H1 (cell line): ENCODE measurements at regions not wholly inside any gene's neighbourhood (a gene's known extent, or its start where the extent isn't known, plus 50 kb on each side); places are given as distances from the start of the nearest gene placed in this dataset.

ENCODE experiments used
- CTCF ChIA-PET: fragments of 300-600 bp; sonication (Branson Sonifier 250); formaldehyde crosslinking; loops from one replicate; lab custom pipeline; 2021; ENCODE audit not compliant: partially characterized antibody; lab: Charles Lee
- POLR2A ChIA-PET: fragments of 300-600 bp; sonication (Branson Sonifier 250); formaldehyde crosslinking; loops from one replicate; lab custom pipeline; 2021; ENCODE audit warnings: inconsistent platforms; ENCODE audit not compliant: partially characterized antibody; lab: Charles Lee
- DNase-seq, 2 experiments: peaks; one replicate each; pipeline versions ENCODE4 v3.0.0 to v3.0.0-alpha.2; 2010 to 2022; ENCODE audit warnings: low spot score in 2 of 2, low read depth in 1 of 2, mixed read lengths in 1 of 2
- FAIRE-seq: peaks from 2 replicates; lab custom pipeline; 2011; peaks lifted over from hg19 to GRCh38; lab: Jason Lieb, UNC
- H2AFZ ChIP-seq: 2 replicates; pipeline ENCODE4 v1.8.1; 2012; ENCODE audit warnings: low read length, inconsistent platforms
- H2AK5ac ChIP-seq: 2 replicates; pipeline ENCODE4 v1.6.1; 2013; ENCODE audit warnings: low read depth, low read length
- H2BK120ac ChIP-seq: replicated peaks from 2 replicates; pipeline ENCODE3; 2013; ENCODE audit warnings: low read depth, low read length, inconsistent platforms
- H2BK12ac ChIP-seq: 2 replicates; pipeline ENCODE4 v1.6.1; 2013; ENCODE audit warnings: low read depth, low read length
- H2BK15ac ChIP-seq: 2 replicates; pipeline ENCODE4 v1.6.1; 2013; ENCODE audit warnings: low read length
- H2BK20ac ChIP-seq: 2 replicates; pipeline ENCODE4 v1.6.1; 2013; ENCODE audit warnings: low read length
- H2BK5ac ChIP-seq: 2 replicates; pipeline ENCODE4 v1.6.1; 2013; ENCODE audit warnings: low read depth, low read length
- H3K14ac ChIP-seq: 2 replicates; pipeline ENCODE4 v1.6.1; 2013; ENCODE audit warnings: inconsistent platforms; ENCODE audit not compliant: insufficient read length
- H3K18ac ChIP-seq: 2 replicates; pipeline ENCODE4 v1.6.1; 2013; ENCODE audit warnings: low read length; ENCODE audit errors: extremely low read depth
- H3K23ac ChIP-seq: 2 replicates; pipeline ENCODE4 v1.6.1; 2013; ENCODE audit warnings: inconsistent platforms; ENCODE audit not compliant: insufficient read length
- H3K23me2 ChIP-seq: 2 replicates; pipeline ENCODE4 v1.6.1; 2013; ENCODE audit warnings: low read depth, low read length
- H3K27ac ChIP-seq: 2 replicates; pipeline ENCODE4 v1.6.1; 2011; ENCODE audit warnings: low read depth, low read length, inconsistent platforms
- H3K27me3 ChIP-seq, 4 experiments: replicated peaks in 1 of 4; 1 replicate in 1 of 4; 2 replicates in 3 of 4; pipeline versions ENCODE4 v1.6.1 to v1.8.1; 2011 to 2013; ENCODE audit warnings: low read length in 3 of 4, mild to moderate bottlenecking in 3 of 4, inconsistent platforms in 2 of 4, mixed read lengths in 2 of 4, moderate library complexity in 1 of 4; ENCODE audit not compliant: control insufficient read depth in 3 of 4, insufficient read depth in 3 of 4; ENCODE audit errors: extremely low read depth in 1 of 4
- H3K36me3 ChIP-seq, 4 experiments: 2 replicates each; pipeline versions ENCODE4 v1.6.1 to v1.8.1; 2011 to 2013; ENCODE audit warnings: mild to moderate bottlenecking in 4 of 4, low read length in 3 of 4, moderate library complexity in 2 of 4, control low read depth in 1 of 4, inconsistent platforms in 1 of 4; ENCODE audit not compliant: insufficient read depth in 4 of 4, control insufficient read depth in 2 of 4
- H3K4ac ChIP-seq: replicated peaks from 2 replicates; pipeline ENCODE3; 2013; ENCODE audit warnings: low read length, low read depth, mixed read lengths, inconsistent platforms; ENCODE audit not compliant: insufficient read length
- H3K4me1 ChIP-seq, 4 experiments: replicated peaks in 1 of 4; 1 replicate in 1 of 4; 2 replicates in 3 of 4; pipeline versions ENCODE4 v1.6.1 to v1.8.1; 2011 to 2013; ENCODE audit warnings: low read length in 3 of 4, inconsistent platforms in 2 of 4, mixed read lengths in 1 of 4; ENCODE audit not compliant: insufficient read depth in 4 of 4, control insufficient read depth in 3 of 4
- H3K4me2 ChIP-seq, 2 experiments: 2 replicates each; pipeline versions ENCODE4 v1.6.1 to v1.8.1; 2011 to 2013; ENCODE audit warnings: low read depth in 2 of 2, low read length in 2 of 2, control low read depth in 1 of 2, inconsistent platforms in 1 of 2, mild to moderate bottlenecking in 1 of 2; ENCODE audit not compliant: insufficient read depth in 1 of 2
- H3K4me3 ChIP-seq, 4 experiments: fragments of 200-600, 300-600 bp in 1 of 4; sonication (generic), shearing (Covaris generic), sonication (Bioruptor Twin) in 1 of 4; 2 replicates each; pipeline versions ENCODE4 v1.5.1 to v1.8.1; 2011 to 2016; ENCODE audit warnings: low read length in 4 of 4, low read depth in 3 of 4, control low read depth in 2 of 4, inconsistent platforms in 2 of 4, mild to moderate bottlenecking in 2 of 4, mixed read lengths in 1 of 4, moderate library complexity in 1 of 4; ENCODE audit not compliant: insufficient read depth in 2 of 4; ENCODE audit errors: extremely low read depth in 1 of 4
- H3K56ac ChIP-seq: replicated peaks from 2 replicates; pipeline ENCODE3; 2013; ENCODE audit warnings: low read depth, mild to moderate bottlenecking, mixed read lengths, low read length, inconsistent platforms; ENCODE audit not compliant: insufficient read length
- H3K79me1 ChIP-seq: 2 replicates; pipeline ENCODE4 v1.6.1; 2013; ENCODE audit warnings: low read depth, low read length, control low read depth
- H3K79me2 ChIP-seq, 2 experiments: 2 replicates each; pipeline versions ENCODE4 v1.6.1 to v1.8.1; 2012 to 2013; ENCODE audit warnings: low read length in 2 of 2, mild to moderate bottlenecking in 2 of 2, inconsistent platforms in 1 of 2; ENCODE audit not compliant: insufficient read depth in 2 of 2, control insufficient read depth in 1 of 2
- H3K9ac ChIP-seq, 4 experiments: replicated peaks in 1 of 4; 1 replicate in 1 of 4; 2 replicates in 3 of 4; pipeline versions ENCODE4 v1.6.1 to v1.8.1; 2011 to 2013; ENCODE audit warnings: low read depth in 3 of 4, low read length in 3 of 4, control low read depth in 2 of 4, mild to moderate bottlenecking in 2 of 4, moderate library complexity in 2 of 4, inconsistent platforms in 1 of 4; ENCODE audit errors: extremely low read depth in 1 of 4
- H3K9me3 ChIP-seq, 2 experiments: 2 replicates each; pipeline versions ENCODE4 v1.6.1 to v1.8.1; 2012 to 2013; ENCODE audit warnings: mild to moderate bottlenecking in 2 of 2, moderate library complexity in 2 of 2, control low read depth in 1 of 2, inconsistent platforms in 1 of 2, low read depth in 1 of 2, low read length in 1 of 2, mixed read lengths in 1 of 2; ENCODE audit not compliant: insufficient read depth in 2 of 2
- H4K20me1 ChIP-seq, 2 experiments: replicated peaks in 1 of 2; 2 replicates each; pipeline versions ENCODE3 to v1.8.1; 2011 to 2013; ENCODE audit warnings: inconsistent platforms in 2 of 2, low read length in 2 of 2, mild to moderate bottlenecking in 1 of 2; ENCODE audit not compliant: insufficient read depth in 2 of 2, control insufficient read depth in 1 of 2
- H4K5ac ChIP-seq: 2 replicates; pipeline ENCODE4 v1.6.1; 2013; ENCODE audit warnings: low read length, low read depth, mixed read lengths, inconsistent platforms; ENCODE audit not compliant: insufficient read length
- H4K8ac ChIP-seq: 2 replicates; pipeline ENCODE4 v1.8.0; 2013; ENCODE audit warnings: mild to moderate bottlenecking, moderate library complexity, low read length, inconsistent platforms; ENCODE audit not compliant: insufficient read depth; ENCODE audit errors: extremely low read depth
- H4K91ac ChIP-seq: replicated peaks from 2 replicates; pipeline ENCODE3; 2013; ENCODE audit warnings: low read length, mixed read lengths, inconsistent platforms; ENCODE audit not compliant: insufficient read length
- ASH2L ChIP-seq: fragments of 200-600, 300-600 bp; sonication (generic); IDR thresholded peaks from one replicate; pipeline ENCODE4 v1.7.1; 2017; ENCODE audit warnings: low read length
- BACH1 ChIP-seq: IDR thresholded peaks from 2 replicates; pipeline ENCODE4 v1.6.1; 2012; ENCODE audit warnings: low read length, improper control_type of control experiment
- CBX5 ChIP-seq: fragments of 300-800, 300-1000 bp; sonication (generic); IDR thresholded peaks from 2 replicates; pipeline ENCODE4 v1.7.1; 2016; ENCODE audit warnings: antibody characterized with exemption, low read length, low read depth
- CBX8 ChIP-seq: fragments of 300-800, 300-1000 bp; sonication (generic); IDR thresholded peaks from 2 replicates; pipeline ENCODE4 v1.7.1; 2016; ENCODE audit warnings: low read depth, low read length, borderline replicate concordance
- CTBP2 ChIP-seq: IDR thresholded peaks from 2 replicates; pipeline ENCODE4 v1.7.0; 2011; ENCODE audit warnings: borderline replicate concordance, mild to moderate bottlenecking, moderate library complexity, mixed read lengths, low read length; ENCODE audit not compliant: insufficient read depth, insufficient read length
- FOSL1 ChIP-seq: IDR thresholded peaks from 2 replicates; pipeline ENCODE4 v1.6.1; 2011; ENCODE audit warnings: mild to moderate bottlenecking, low read depth, low read length, moderate library complexity; ENCODE audit not compliant: insufficient read depth
- HDAC2 ChIP-seq, 2 experiments: fragments of 300-600 bp in 1 of 2; sonication (generic) in 1 of 2; IDR thresholded peaks; 2 replicates each; pipeline ENCODE4 v1.6.1; 2011 to 2012; ENCODE audit warnings: low read depth in 2 of 2, low read length in 2 of 2, mild to moderate bottlenecking in 2 of 2, moderate library complexity in 2 of 2, borderline replicate concordance in 1 of 2, inconsistent platforms in 1 of 2
- MAFK ChIP-seq: IDR thresholded peaks from 2 replicates; pipeline ENCODE4 v1.6.1; 2012; ENCODE audit warnings: low read depth, mild to moderate bottlenecking, improper control_type of control experiment, low read length
- TCF12 ChIP-seq: IDR thresholded peaks from 2 replicates; pipeline ENCODE4 v1.6.1; 2011; ENCODE audit warnings: low read depth, mild to moderate bottlenecking, low read length
- YY1 ChIP-seq: IDR thresholded peaks from 2 replicates; pipeline ENCODE4 v1.6.1; 2011; ENCODE audit warnings: low read depth, mild to moderate bottlenecking, low read length
- WGBS, 2 experiments: shearing (Covaris generic) in 1 of 2; methylation state at CpG; one replicate each; pipeline versions ENCODE4 v1.1.6 to v1.1.7; 2013 to 2015; ENCODE audit warnings: low lambda C conversion rate in 2 of 2, mixed read lengths in 2 of 2, inconsistent platforms in 1 of 2, low coverage in 1 of 2, missing lambda C conversion rate in 1 of 2; ENCODE audit not compliant: insufficient replicate concordance in 2 of 2, insufficient coverage in 1 of 2, insufficient read length in 1 of 2; ENCODE audit errors: extremely low coverage in 1 of 2, missing lambda C conversion rate in 1 of 2; 5-methylcytosine and 5-hydroxymethylcytosine counted together
- TF ChIP-seq, protein P1 (sequence below): IDR thresholded peaks from 2 replicates; pipeline ENCODE4 v1.6.1; 2012; ENCODE audit warnings: inconsistent platforms
- TF ChIP-seq, protein P2 (sequence below): IDR thresholded peaks from 2 replicates; pipeline ENCODE4 v1.6.1; 2012; ENCODE audit warnings: low read length, inconsistent platforms

DNA sequence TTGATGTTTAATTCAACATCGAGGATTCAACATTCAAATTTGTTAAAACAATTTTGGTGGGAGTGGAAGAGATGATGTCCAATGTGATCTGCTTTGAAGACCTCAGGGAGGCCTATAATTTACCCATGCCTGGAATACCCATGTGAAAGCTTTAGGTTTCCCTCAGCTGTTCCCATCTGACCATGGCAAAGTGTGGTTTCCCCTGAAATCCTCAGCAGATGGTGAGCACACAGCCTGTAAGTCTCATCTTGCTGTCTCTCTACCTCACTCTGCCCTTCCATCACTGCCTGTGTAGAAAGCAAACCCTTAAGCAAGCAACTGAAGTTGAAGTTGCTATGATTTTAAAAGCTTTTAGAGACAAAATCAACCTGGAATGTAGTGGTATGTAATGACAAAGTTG, 80.1 kb upstream of the ATF3 start:
- CTCF ChIA-PET: interaction anchor here (0.9 to 2.7 kb wide), 6 partner anchors 9 to 137 kb away, joined by 3 to 14 read pairs (median 5); no protein-coding TSS in a partner anchor
- H3K4me2 ChIP-seq: no peak overlapping the region
- no peak for TF ChIP-seq MAFK
- TF ChIP-seq TCF12: no peak
- no peak for TF ChIP-seq FOSL1
- TF ChIP-seq ASH2L: no peak
- TF ChIP-seq CBX5: no peak
- TF ChIP-seq CBX8: no peak
- TF ChIP-seq YY1: no peak
- TF ChIP-seq, protein P1, sequence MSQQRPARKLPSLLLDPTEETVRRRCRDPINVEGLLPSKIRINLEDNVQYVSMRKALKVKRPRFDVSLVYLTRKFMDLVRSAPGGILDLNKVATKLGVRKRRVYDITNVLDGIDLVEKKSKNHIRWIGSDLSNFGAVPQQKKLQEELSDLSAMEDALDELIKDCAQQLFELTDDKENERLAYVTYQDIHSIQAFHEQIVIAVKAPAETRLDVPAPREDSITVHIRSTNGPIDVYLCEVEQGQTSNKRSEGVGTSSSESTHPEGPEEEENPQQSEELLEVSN: no peak
- TF ChIP-seq BACH1: no peak
- TF ChIP-seq CTBP2: no peak
- TF ChIP-seq HDAC2 (IDR thresholded peaks at IDR 0.05; ENCODE audit: borderline replicate concordance in 1 of 2, low read depth in 2 of 2, low read length in 2 of 2): no peak
- TF ChIP-seq, protein P2, sequence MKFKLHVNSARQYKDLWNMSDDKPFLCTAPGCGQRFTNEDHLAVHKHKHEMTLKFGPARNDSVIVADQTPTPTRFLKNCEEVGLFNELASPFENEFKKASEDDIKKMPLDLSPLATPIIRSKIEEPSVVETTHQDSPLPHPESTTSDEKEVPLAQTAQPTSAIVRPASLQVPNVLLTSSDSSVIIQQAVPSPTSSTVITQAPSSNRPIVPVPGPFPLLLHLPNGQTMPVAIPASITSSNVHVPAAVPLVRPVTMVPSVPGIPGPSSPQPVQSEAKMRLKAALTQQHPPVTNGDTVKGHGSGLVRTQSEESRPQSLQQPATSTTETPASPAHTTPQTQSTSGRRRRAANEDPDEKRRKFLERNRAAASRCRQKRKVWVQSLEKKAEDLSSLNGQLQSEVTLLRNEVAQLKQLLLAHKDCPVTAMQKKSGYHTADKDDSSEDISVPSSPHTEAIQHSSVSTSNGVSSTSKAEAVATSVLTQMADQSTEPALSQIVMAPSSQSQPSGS: no peak

More for the DNA sequence above, 80.1 kb upstream of the ATF3 start:
- no peak overlapping the region for H2BK20ac ChIP-seq
- no peak overlapping the region for H3K4ac ChIP-seq
- no peak overlapping the region for H3K56ac ChIP-seq
- H2AK5ac ChIP-seq: no peak overlapping the region
- no peaks in the 10 kb centered on the region for H3K27me3 ChIP-seq
- H3K23me2 ChIP-seq: no peaks in the 10 kb centered on the region
- no peak overlapping the region for H2BK15ac ChIP-seq
- no peaks in the 10 kb centered on the region for H3K36me3 ChIP-seq
- 96% methylated on average over 1 of the region's 1 CpG; no CpG with 5 or more reads in 1 of the 2 experiments for WGBS, 2 experiments
- DNase-seq (no peak), FAIRE-seq (no peak)
- H3K79me2 ChIP-seq: no peaks in the 10 kb centered on the region
- H4K91ac ChIP-seq: no peak overlapping the region
- H2AFZ ChIP-seq: no peak overlapping the region
- H3K4me1 ChIP-seq: no peaks in the 10 kb centered on the region
- no peak overlapping the region for H3K14ac ChIP-seq
- H3K18ac ChIP-seq: no peak overlapping the region
- no peak overlapping the region for H2BK12ac ChIP-seq
- H3K9ac ChIP-seq: no peak overlapping the region
- H2BK5ac ChIP-seq: no peak overlapping the region
- POLR2A ChIA-PET: interaction anchor here (0.7 to 1.5 kb wide), 4 partner anchors 13 to 81 kb away, joined by 3 to 5 read pairs (median 4); partner anchors contain the start of gene ATF3
- no peak overlapping the region for H3K23ac ChIP-seq
- H3K4me3 ChIP-seq: no peak overlapping the region
- no peak overlapping the region for H4K5ac ChIP-seq
- H4K8ac ChIP-seq: no peak overlapping the region
- no peak overlapping the region for H2BK120ac ChIP-seq
- H4K20me1 ChIP-seq: no peaks in the 10 kb centered on the region
- H3K79me1 ChIP-seq: no peaks in the 10 kb centered on the region
- no peaks in the 10 kb centered on the region for H3K9me3 ChIP-seq
- no peak overlapping the region for H3K27ac ChIP-seq
